ENCODE measurements at regions not wholly inside any gene's neighbourhood (a gene's known extent, or its start where the extent isn't known, plus 50 kb on each side); places are given as distances from the start of the nearest gene placed in this dataset.

DNA sequence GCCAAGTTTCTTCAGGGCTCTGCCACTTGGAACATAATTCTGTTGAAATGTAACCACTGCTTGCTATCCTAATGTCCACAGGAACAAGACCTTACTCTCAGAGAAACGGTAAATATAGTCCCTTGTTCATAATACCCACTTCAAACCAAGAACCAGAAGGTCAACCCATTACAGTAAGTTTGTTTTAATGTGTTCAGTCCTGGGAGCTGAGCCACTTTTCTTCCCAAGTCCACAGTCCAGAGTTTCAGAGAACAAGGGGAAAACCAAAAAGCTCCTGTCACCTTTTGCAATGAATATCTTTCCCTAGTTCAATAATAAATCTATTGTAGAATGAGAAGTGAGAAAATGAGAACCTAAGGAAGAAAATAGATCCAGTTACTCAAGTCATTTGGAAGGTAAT, 431.9 kb upstream of the MANEA start:
- TF ChIP-seq, protein P1, sequence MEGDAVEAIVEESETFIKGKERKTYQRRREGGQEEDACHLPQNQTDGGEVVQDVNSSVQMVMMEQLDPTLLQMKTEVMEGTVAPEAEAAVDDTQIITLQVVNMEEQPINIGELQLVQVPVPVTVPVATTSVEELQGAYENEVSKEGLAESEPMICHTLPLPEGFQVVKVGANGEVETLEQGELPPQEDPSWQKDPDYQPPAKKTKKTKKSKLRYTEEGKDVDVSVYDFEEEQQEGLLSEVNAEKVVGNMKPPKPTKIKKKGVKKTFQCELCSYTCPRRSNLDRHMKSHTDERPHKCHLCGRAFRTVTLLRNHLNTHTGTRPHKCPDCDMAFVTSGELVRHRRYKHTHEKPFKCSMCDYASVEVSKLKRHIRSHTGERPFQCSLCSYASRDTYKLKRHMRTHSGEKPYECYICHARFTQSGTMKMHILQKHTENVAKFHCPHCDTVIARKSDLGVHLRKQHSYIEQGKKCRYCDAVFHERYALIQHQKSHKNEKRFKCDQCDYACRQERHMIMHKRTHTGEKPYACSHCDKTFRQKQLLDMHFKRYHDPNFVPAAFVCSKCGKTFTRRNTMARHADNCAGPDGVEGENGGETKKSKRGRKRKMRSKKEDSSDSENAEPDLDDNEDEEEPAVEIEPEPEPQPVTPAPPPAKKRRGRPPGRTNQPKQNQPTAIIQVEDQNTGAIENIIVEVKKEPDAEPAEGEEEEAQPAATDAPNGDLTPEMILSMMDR (IDR thresholded peaks at IDR 0.05; ENCODE audit: low read depth, low read length): no peak
- TF ChIP-seq POLR2A (IDR thresholded peaks at IDR 0.05; ENCODE audit: extremely low read depth, insufficient read length): no peak

Data from NB4 (cell line).